Kasumi-1 (cell line): ENCODE measurements at regions not wholly inside any gene's neighbourhood (a gene's known extent, or its start where the extent isn't known, plus 50 kb on each side); places are given as distances from the start of the nearest gene placed in this dataset.

Experiments used
- DNase-seq, 2 experiments: peaks; one replicate each; lab custom pipeline; 2025; lab: John Stamatoyannopoulos, UW

GRCh38 chr4:108567831-108568230, 52.5 kb upstream of the RPL34 start:
- no peak for DNase-seq

- no peak for DNase-seq
These were observed 59.3 kb upstream of the RPL34 start for GRCh38 chr4:108561116-108561515.

- no peak for DNase-seq
These were observed 59.8 kb upstream of the RPL34 start for GRCh38 chr4:108560616-108561015.

GRCh38 chr4:108559911-108560310, 60.5 kb upstream of the RPL34 start:
- DNase-seq: no peak

- DNase-seq: no peak
These were observed 61.1 kb upstream of the RPL34 start for GRCh38 chr4:108559068-108559793.

GRCh38 chr4:108556588-108557200, 63.7 kb upstream of the RPL34 start:
- no peak for DNase-seq

- no peak for DNase-seq
These were observed 64.2 kb upstream of the RPL34 start for GRCh38 chr4:108556166-108556565.

GRCh38 chr4:108555701-108556100, 64.7 kb upstream of the RPL34 start:
- no peak for DNase-seq

- DNase-seq: no peak
These were observed 72.7 kb upstream of the RPL34 start for GRCh38 chr4:108547682-108548081.

- no peak for DNase-seq
These were observed 73.6 kb upstream of the RPL34 start for GRCh38 chr4:108546728-108547127.

- DNase-seq: peak in 1 of 2 experiments; percentile 18
These were observed 75.9 kb upstream of the RPL34 start for GRCh38 chr4:108544481-108544880.

- peak; percentile 14 to 21 for DNase-seq
These were observed 76.9 kb upstream of the RPL34 start for GRCh38 chr4:108543359-108543968.

- DNase-seq: peak; percentile 90 to 93
These were observed 79.8 kb upstream of the RPL34 start for GRCh38 chr4:108540536-108540935.

- no peak for DNase-seq
These were observed 83.8 kb upstream of the RPL34 start for GRCh38 chr4:108536577-108536976.

GRCh38 chr4:108535757-108536156, 84.6 kb upstream of the RPL34 start:
- peak; percentile 30 to 52 for DNase-seq

GRCh38 chr4:108533876-108534275, 86.5 kb upstream of the RPL34 start:
- DNase-seq: no peak

- DNase-seq: peak; percentile 78 to 80
These were observed 87.0 kb upstream of the RPL34 start for GRCh38 chr4:108533245-108533844.

- DNase-seq: no peak
These were observed 87.6 kb upstream of the RPL34 start for GRCh38 chr4:108532738-108533137.

- no peak for DNase-seq
These were observed 88.2 kb upstream of the RPL34 start for GRCh38 chr4:108532187-108532586.

GRCh38 chr4:108531461-108531860, 88.9 kb upstream of the RPL34 start:
- no peak for DNase-seq

- no peak for DNase-seq
These were observed 90.1 kb upstream of the RPL34 start for GRCh38 chr4:108529984-108530905.

- no peak for DNase-seq
These were observed 91.3 kb upstream of the RPL34 start for GRCh38 chr4:108529102-108529501.
